ENCODE measurements at regions not wholly inside any gene's neighbourhood (a gene's known extent, or its start where the extent isn't known, plus 50 kb on each side); places are given as distances from the start of the nearest gene placed in this dataset.

DNA sequence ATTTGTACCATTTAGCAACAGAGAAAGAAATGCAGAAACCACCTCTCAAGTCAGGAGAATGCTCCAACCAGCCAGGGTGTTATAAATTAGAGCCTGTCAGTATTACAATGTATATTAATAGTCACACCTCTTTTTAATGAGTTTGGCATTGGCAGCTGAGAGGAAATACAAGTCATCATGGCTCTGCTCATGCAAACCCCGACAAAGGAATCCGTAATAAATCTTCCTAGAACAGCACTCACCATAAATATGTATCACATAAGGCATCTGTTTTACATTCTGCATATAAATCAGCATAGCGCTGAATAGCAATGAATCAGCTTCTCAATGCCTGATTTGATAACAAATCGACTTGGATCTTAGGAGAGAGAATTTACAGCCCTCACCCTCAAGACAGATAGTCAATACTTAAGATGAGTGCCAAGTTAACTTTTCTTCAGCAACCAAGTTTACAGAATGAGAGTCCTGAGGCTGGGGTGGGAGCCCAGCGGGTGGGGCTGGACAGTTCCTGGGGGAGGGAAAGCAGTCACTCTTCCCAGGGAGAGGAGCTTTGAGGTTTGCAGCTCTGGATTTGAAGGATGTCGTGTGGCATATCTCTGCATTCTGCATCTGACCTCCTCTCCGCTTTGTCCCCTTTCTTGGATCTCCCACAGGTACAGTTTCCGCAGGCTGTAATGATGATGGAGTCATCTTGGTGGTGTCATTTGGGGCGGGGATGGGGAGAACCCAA, 1034.4 kb upstream of the NR2F2 start:
- no peak for TF ChIP-seq CREB1 (CRISPR knock-in tag; IDR thresholded peaks at IDR 0.05)
- no peak for TF ChIP-seq MAX (CRISPR knock-in tag; IDR thresholded peaks at IDR 0.05)
- no peak for TF ChIP-seq ZBTB21 (CRISPR knock-in tag; IDR thresholded peaks at IDR 0.05; ENCODE audit: borderline replicate concordance)
- no peak for TF ChIP-seq NR1H2 (CRISPR knock-in tag; IDR thresholded peaks at IDR 0.05)
